NCI-H1048 (cell line): ENCODE measurements at regions not wholly inside any gene's neighbourhood (a gene's known extent, or its start where the extent isn't known, plus 50 kb on each side); places are given as distances from the start of the nearest gene placed in this dataset.

Experiments used
- DNase-seq: peaks from one replicate; lab custom pipeline; 2025; lab: John Stamatoyannopoulos, UW

GRCh38 chr10:81814842-81815241 lies 60.2 kb upstream of the NRG3 start:
- DNase-seq = no peak

- no peak for DNase-seq
Observed at GRCh38 chr10:81817596-81818170, 57.3 kb upstream of the NRG3 start.

- DNase-seq = no peak
Observed at GRCh38 chr10:81820418-81820817, 54.6 kb upstream of the NRG3 start.
